Effector memory CD4-positive, alpha-beta T cell (primary cell): ENCODE measurements at regions not wholly inside any gene's neighbourhood (a gene's known extent, or its start where the extent isn't known, plus 50 kb on each side); places are given as distances from the start of the nearest gene placed in this dataset.

Source experiments
- DNase-seq, 3 donors: peaks; one replicate each; pipeline ENCODE4 v3.0.0-alpha.2; 2020
- H3K27ac ChIP-seq: 2 replicates; pipeline ENCODE4 v1.7.0; 2013; ENCODE audit warnings: mild to moderate bottlenecking, low read length, moderate library complexity; ENCODE audit not compliant: insufficient read depth, poor library complexity, severe bottlenecking
- H3K27me3 ChIP-seq: replicated peaks from 2 replicates; pipeline ENCODE4 v1.7.0; 2013; ENCODE audit warnings: mild to moderate bottlenecking, low read length; ENCODE audit not compliant: insufficient read depth, control insufficient read depth, poor library complexity, severe bottlenecking
- H3K36me3 ChIP-seq: 2 replicates; pipeline ENCODE4 v1.7.0; 2013; ENCODE audit warnings: mild to moderate bottlenecking, low read length, moderate library complexity; ENCODE audit not compliant: control insufficient read depth, insufficient read depth
- H3K4me1 ChIP-seq: 2 replicates; pipeline ENCODE4 v1.7.0; 2013; ENCODE audit warnings: low read length, mild to moderate bottlenecking; ENCODE audit not compliant: control insufficient read depth, insufficient read depth, poor library complexity, severe bottlenecking
- H3K4me3 ChIP-seq: 2 replicates; pipeline ENCODE4 v1.7.0; 2013; ENCODE audit warnings: low read length, low read depth, mild to moderate bottlenecking; ENCODE audit not compliant: insufficient read depth, poor library complexity, severe bottlenecking
- H3K9me3 ChIP-seq: 2 replicates; pipeline ENCODE4 v1.7.0; 2013; ENCODE audit warnings: mild to moderate bottlenecking, low read length, moderate library complexity; ENCODE audit not compliant: control insufficient read depth

DNA sequence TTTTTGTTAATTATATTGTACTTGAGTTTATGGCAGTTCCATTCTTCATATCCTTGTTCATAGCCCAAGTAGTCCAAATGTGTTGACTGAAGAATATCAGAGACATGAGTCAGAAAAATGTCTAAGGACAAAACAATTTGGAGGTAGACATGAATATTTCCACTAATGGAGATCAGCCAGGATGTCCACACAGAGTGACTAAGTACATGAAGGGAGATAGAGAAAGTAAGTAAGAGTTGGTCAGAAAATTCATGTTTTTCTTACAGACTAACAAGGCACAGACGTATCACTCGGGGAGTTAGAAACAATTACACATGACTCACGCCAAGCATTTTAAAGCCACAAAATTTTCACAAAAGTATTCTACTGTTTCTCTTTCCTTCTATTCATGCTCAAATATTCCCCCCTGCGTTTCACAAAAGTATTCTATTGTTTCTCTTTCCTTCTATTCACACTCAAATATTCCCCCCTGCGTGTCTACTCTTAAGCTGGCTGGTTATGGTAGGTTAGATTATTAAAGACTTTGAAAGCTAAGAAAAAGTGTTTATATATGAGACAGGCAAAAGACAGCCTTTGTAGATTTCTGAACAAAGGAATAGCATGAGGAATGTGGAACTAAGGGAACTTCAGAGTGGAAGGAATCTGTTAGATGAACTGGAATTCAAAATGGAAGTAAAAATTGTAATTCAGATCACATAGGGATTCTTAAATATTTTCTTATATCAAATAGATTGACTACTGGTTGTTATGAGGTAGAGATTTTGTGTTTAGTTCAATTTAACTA is 648.7 kb upstream of the CCDC54 start:
- Histone ChIP-seq H3K4me3 (no peak overlapping the region), H3K27me3 (no peaks in the 10 kb centered on the region), H3K9me3 (no peaks in the 10 kb centered on the region), H3K4me1 (no peaks in the 10 kb centered on the region), H3K36me3 (no peaks in the 10 kb centered on the region), H3K27ac (no peak overlapping the region)
- DNase-seq, result no peak

- H3K9me3 ChIP-seq, result no peaks in the 10 kb centered on the region
- H3K27me3 ChIP-seq, result no peaks in the 10 kb centered on the region
- no peak overlapping the region for H3K4me3 ChIP-seq
- H3K36me3 ChIP-seq, result no peaks in the 10 kb centered on the region
- no peaks in the 10 kb centered on the region for H3K4me1 ChIP-seq
- no peak overlapping the region for H3K27ac ChIP-seq
- no peak for DNase-seq
Observed at GRCh38 chr3:106729481-106729880, 647.8 kb upstream of the CCDC54 start.

- Histone ChIP-seq H3K27ac (no peak overlapping the region), H3K4me1 (no peaks in the 10 kb centered on the region)
- DNase-seq, result no peak
Observed at GRCh38 chr3:106731230-106731629, 646.0 kb upstream of the CCDC54 start.

DNA sequence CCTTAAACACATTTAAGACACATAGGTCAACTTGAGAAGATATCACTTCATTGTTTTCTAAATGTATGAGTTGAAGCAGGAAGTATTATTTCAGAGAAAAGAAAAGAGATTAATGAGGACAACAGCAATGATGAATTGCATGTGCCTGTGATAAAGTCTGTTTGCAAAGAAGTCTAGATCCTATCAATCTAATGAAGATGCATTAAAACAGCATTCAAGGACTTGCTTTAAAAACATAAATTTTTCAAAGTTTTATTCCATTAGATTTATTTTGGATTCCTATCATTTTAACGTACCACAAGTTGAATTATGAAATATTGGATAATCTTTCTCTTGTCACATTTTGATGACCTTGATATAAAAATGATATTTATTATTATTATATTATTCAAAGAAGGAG is 642.5 kb upstream of the CCDC54 start:
- Histone ChIP-seq H3K9me3 (no peaks in the 10 kb centered on the region), H3K36me3 (no peaks in the 10 kb centered on the region), H3K27ac (no peak overlapping the region), H3K27me3 (no peaks in the 10 kb centered on the region), H3K4me1 (no peaks in the 10 kb centered on the region), H3K4me3 (no peak overlapping the region)
- no peak for DNase-seq

More at GRCh38 chr3:106731230-106731629, 646.0 kb upstream of the CCDC54 start:
- Histone ChIP-seq H3K27me3 (no peaks in the 10 kb centered on the region), H3K4me3 (no peak overlapping the region), H3K9me3 (no peaks in the 10 kb centered on the region), H3K36me3 (no peaks in the 10 kb centered on the region)

DNA sequence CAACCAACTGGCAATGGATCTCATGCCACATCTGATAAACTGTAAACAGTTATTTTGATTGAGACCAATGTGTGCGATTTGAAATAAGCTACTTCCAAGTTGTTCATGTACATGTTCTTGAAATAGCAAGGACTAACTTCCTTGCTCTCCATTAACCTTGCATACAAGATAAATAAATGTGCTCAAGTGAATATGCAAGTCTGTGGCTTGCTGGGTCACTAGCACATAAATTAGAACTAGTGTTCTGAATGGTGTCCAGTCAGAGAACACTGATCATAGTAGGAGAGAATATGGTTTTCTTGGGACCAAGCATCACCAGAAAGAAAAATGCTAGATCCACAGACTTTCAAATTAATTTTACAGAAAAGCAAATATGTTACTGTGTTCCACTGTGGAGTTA is 640.0 kb upstream of the CCDC54 start:
- H3K9me3 ChIP-seq, result no peaks in the 10 kb centered on the region
- no peak for DNase-seq
- no peaks in the 10 kb centered on the region for H3K36me3 ChIP-seq

DNA sequence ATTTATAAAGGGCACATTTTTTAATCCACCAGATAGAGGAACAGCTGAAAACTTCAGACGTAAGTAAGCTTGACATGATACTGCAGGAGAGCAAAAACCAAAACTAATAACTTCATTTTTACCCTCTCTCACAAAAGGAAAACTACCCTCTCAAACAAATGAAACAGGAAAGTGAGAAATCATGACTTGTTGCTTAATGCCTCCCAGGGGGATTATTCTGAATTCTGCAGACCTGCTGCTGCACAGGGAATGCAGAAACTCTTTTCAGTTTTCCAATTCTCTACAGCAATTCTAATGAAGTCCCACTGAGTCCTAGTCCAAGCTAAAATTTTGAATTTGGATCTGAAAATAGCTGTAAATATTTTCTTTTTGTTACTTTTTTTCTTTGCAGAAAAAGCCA is 637.1 kb upstream of the CCDC54 start:
- H3K4me3 ChIP-seq, result no peak overlapping the region
- H3K27ac ChIP-seq, result no peak overlapping the region
- H3K36me3 ChIP-seq, result no peaks in the 10 kb centered on the region
- H3K9me3 ChIP-seq, result no peaks in the 10 kb centered on the region
- no peak for DNase-seq
- no peaks in the 10 kb centered on the region for H3K27me3 ChIP-seq
- no peaks in the 10 kb centered on the region for H3K4me1 ChIP-seq

More for the DNA sequence above, 640.0 kb upstream of the CCDC54 start:
- Histone ChIP-seq H3K4me3 (no peak overlapping the region), H3K4me1 (no peaks in the 10 kb centered on the region), H3K27ac (no peak overlapping the region), H3K27me3 (no peaks in the 10 kb centered on the region)

- no peaks in the 10 kb centered on the region for H3K9me3 ChIP-seq
- H3K27ac ChIP-seq, result no peak overlapping the region
- no peaks in the 10 kb centered on the region for H3K27me3 ChIP-seq
- H3K4me1 ChIP-seq, result no peaks in the 10 kb centered on the region
- no peak for DNase-seq
- no peak overlapping the region for H3K4me3 ChIP-seq
- H3K36me3 ChIP-seq, result no peaks in the 10 kb centered on the region
Observed at GRCh38 chr3:106745344-106746168, 631.7 kb upstream of the CCDC54 start.

- Histone ChIP-seq H3K9me3 (no peaks in the 10 kb centered on the region), H3K4me3 (no peak overlapping the region), H3K36me3 (no peaks in the 10 kb centered on the region), H3K27me3 (no peaks in the 10 kb centered on the region), H3K27ac (no peak overlapping the region), H3K4me1 (no peaks in the 10 kb centered on the region)
- DNase-seq, result no peak
Observed at GRCh38 chr3:106746286-106746685, 631.0 kb upstream of the CCDC54 start.

DNA sequence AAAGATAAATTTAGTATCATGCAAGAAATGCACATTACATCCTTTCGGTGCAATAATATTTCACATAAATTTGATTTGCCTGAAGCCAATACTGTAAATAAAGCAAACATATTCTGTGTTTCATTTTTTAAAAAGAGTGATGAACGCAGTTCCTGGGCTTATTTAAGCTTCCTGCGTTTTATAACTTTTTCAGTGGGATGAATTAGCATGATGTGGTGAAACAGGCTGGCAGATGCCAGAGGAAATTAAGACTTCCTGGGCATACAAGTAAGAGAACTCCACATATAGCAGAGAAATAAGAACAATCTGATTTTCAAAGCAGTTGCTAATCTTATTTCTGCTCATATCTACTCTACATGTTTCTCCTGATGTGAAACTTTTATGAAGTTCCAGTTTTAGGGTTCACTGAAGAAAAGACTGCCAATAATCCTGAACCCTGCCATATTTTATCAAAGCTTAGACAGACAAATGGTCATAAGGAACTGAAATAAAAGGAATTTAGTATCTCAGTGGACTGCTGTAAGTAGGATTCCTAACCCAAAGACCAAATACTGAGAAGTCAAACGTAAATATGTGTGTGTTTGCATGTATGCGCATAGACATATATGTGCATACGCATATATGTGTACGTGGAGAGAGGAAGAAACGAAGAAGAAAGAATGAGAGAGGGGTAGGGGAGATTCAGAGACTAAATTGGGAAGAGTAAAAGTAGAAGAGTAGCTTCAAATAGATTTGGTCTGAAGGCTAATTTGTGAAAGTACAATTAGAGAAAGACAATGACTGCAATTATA is 628.6 kb upstream of the CCDC54 start:
- no peaks in the 10 kb centered on the region for H3K27me3 ChIP-seq
- DNase-seq, result no peak
- no peak overlapping the region for H3K4me3 ChIP-seq
- no peaks in the 10 kb centered on the region for H3K36me3 ChIP-seq
- H3K9me3 ChIP-seq, result no peaks in the 10 kb centered on the region
- no peaks in the 10 kb centered on the region for H3K4me1 ChIP-seq
- no peak overlapping the region for H3K27ac ChIP-seq
